HG03378 (cell line): ENCODE measurements at regions not wholly inside any gene's neighbourhood (a gene's known extent, or its start where the extent isn't known, plus 50 kb on each side); places are given as distances from the start of the nearest gene placed in this dataset.
A peak's percentile ranks its signal among the peaks of the same experiment; 100 is the strongest.
"Not testable (repeated sequence)": the region's sequence is repeated elsewhere in the genome, so short reads cannot be mapped to it uniquely, and the experiment has no call there.

ENCODE experiments used
- ATAC-seq: cut with Tn5 transposase; IDR thresholded peaks from one replicate; pipeline ENCODE4 v1.9.1; 2021; ENCODE audit warnings: mild to moderate bottlenecking, moderate library complexity; ENCODE audit not compliant: unreplicated experiment

DNA sequence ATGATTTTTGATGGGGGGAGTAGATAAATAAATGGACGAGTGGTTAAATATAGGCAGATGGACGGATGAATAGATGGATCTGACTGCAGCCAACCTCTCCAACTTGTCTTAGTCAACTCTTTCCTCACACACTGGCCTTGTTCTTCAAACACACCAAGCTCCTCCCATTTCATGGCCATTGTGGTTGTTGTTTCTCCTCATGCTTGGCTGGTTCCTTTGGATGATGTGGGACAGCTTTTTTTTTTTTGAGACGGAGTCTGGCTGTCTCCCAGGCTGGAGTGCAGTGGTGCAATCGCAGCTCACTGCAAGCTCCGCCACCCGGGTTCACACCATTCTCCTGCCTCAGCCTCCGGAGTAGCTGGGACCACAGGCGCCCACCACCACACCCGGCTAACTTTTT lies 155.2 kb downstream of the ZNF281 start:
- not testable (repeated sequence) for ATAC-seq

GRCh38 chr1:200253774-200254495 lies 155.9 kb downstream of the ZNF281 start:
- peak; percentile 59 for ATAC-seq

DNA sequence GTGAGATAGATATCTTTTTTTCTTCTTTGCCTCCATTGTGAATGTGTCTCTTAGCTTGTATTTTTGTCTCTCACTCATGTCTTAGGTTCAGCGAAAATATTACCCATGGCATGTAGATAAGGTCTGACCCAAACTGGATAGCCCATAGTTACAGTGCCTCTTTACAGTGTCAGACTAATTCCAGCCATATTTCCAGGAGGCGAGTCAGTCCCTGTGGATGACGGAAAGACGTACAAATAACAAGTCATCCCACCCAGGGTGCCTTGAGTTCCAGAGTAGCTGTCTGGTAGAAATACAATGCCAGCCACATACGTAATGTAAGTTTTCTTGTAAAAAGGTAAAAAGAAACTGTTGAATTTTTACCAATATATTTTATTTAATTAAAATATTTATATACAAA lies 157.3 kb downstream of the ZNF281 start:
- no peak for ATAC-seq

DNA sequence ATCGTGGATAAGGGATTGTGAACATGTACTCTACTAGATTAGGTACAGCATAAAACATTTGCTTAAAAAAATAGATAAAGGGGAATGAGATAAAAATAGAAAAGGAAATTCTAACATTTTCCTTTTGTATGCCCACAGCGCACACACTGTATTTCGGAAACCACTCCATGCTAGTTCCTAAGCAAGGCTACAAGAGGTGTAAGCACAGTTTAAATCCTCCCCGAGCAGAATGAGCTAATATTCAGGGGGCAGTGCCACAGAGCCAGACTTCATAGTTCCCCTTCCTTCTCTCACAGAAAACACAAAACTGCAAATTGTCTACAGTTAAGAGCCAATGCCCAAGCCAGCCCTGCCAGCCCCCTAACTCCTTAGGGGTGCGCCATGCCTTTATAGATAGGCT lies 159.4 kb downstream of the ZNF281 start:
- ATAC-seq, result no peak

- no peak for ATAC-seq
These were observed 161.3 kb downstream of the ZNF281 start for GRCh38 chr1:200248541-200248940.

- ATAC-seq, result no peak
These were observed 162.3 kb downstream of the ZNF281 start for GRCh38 chr1:200247518-200247917.

DNA sequence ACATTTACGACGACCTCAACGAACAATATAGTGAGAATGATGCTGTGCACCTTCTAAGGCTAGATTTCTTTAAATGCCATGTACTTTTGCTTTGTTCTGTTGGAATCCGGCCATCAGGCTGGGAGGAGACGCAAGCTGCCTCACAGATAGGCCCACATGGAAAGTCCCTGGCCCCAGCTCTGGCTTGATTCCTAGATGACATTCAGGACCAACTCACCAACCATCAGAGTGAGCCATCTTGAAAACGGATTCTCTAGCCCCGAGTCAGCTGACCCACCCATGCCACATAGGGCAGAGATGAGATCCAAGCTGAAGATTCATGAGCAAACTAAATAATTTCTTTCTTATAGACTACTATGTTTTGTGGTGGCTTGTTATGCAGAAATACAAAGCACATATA lies 164.4 kb downstream of the ZNF281 start:
- no peak for ATAC-seq

GRCh38 chr1:200243042-200243437 lies 166.8 kb downstream of the ZNF281 start:
- no peak for ATAC-seq

DNA sequence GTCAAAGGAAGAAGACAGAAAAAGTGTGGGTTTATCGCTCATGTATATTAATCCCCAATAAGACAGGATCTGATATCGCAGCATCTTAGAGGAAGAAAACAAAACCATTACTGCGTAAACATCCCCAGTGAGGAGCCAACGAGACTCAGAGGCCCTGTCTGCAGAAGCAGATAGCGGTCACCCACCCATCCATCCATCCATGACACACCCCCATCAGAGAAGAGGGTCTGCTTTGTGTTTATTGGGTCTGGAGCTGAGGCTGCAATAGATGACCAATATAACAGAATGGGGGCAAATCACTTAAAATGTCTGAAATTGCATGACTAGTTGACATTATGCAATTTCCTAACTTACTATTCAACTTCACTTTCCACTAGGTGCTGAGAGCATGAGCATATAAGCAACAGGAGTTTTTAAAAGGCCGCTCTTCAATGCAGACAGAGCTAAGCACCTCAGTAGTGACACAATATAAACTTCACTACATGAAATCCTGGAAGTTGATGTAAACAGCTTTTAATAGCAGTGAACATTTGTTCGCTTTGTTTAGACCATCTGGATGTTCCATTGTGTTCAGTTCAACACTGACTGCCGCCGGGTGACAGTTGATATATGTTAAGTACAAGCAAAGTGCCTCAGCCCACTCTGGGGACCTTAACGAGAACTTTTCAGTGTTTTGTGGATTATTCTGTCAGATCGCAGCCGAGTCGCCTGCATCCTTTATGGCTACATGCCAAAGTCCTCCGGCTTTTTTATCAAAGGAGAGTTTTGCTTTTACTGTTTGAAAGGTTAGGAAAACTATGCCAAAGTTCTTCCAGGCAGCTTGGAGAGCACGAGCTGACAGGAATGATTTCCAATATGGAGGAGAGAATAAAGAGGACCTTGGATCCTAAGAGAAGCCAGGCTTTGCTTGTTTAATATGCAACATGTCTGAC lies 167.5 kb downstream of the ZNF281 start:
- ATAC-seq, result no peak

- no peak for ATAC-seq
These were observed 169.2 kb downstream of the ZNF281 start for GRCh38 chr1:200240656-200241055.

DNA sequence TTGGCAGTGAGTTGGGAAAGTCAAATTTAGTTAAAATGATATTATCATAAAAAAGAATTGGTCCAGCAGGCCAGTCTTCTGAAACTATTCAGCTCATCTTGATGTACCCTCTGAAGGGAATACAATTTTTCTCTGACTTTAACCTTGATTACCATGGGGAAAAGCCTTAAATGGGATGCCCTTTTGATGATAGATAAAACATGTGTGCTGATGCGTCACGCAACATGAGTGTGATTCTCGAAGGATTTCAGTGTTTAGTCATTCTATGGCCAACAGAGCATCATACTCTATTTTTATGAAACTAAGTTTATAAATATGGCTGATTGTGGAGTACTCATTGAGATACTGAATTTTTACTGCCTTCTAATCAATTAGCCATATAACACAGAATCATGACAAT lies 171.5 kb downstream of the ZNF281 start:
- no peak for ATAC-seq

GRCh38 chr1:200237066-200237465 lies 172.8 kb downstream of the ZNF281 start:
- no peak for ATAC-seq

- no peak for ATAC-seq
These were observed 174.9 kb downstream of the ZNF281 start for GRCh38 chr1:200234938-200235337.

DNA sequence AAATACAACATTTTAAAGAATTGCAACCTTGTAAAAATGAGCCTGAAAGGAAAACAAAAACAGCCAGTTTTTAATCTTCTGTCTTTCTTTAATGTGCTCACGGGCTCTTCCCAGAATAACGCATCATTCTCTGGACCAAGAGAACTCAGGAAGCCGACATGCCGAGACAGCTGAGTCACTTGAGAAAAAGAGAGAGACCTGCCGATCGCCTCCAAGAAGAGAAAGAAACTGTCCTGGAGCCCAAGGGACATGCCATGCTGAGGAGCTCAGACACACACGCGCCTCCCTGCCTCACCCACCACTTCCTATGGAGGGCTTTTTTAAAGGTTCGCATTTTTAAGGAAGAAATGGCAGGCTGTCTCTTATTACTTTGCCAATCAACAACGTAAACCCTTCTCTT lies 176.4 kb downstream of the ZNF281 start:
- no peak for ATAC-seq

- no peak for ATAC-seq
These were observed 178.0 kb downstream of the ZNF281 start for GRCh38 chr1:200231787-200232231.

- ATAC-seq, result no peak
These were observed 179.2 kb downstream of the ZNF281 start for GRCh38 chr1:200230671-200231070.

GRCh38 chr1:200228486-200228885 lies 181.3 kb downstream of the ZNF281 start:
- no peak for ATAC-seq

DNA sequence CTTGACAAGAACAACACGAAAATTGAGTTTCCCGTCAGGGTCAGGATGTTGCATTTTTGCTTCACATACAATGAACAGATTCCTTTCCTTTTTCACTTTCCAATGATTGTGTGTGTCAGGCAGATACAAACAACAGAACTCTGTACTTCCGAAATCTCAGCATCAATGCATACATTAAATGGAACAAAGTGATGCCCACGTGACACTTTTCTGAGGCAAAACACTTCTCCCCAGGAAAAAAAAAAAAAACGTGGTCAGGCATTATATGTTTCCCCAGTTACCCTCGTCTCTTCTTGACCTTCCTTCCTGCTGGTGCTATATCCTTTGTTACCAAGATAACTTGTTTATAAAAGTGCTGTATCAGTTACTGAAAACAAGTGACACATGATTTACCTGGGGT lies 181.8 kb downstream of the ZNF281 start:
- no peak for ATAC-seq
